SK-N-SH (cell line): ENCODE measurements at regions not wholly inside any gene's neighbourhood (a gene's known extent, or its start where the extent isn't known, plus 50 kb on each side); places are given as distances from the start of the nearest gene placed in this dataset.

Source experiments
- CTCF ChIA-PET: fragments of 300-600, 350-600 bp; formaldehyde crosslinking; extraction: SDS; loops from one replicate; lab custom pipeline; 2021; lab: Yijun Ruan, JAX
- POLR2A ChIA-PET: fragments of 350-600 bp; sonication (Branson Sonifier 250); formaldehyde crosslinking; extraction: SDS; loops from one replicate; lab custom pipeline; 2020; ENCODE audit warnings: antibody characterized with exemption, inconsistent platforms; lab: Yijun Ruan, JAX
- DNase-seq: peaks from one replicate; pipeline ENCODE4 v3.0.0; 2012
- H2AFZ ChIP-seq: fragments of 200-600 bp; sonication (generic); 2 replicates; pipeline ENCODE4 v1.8.1; 2016; ENCODE audit warnings: antibody characterized with exemption, mild to moderate bottlenecking, low read depth
- H3F3A ChIP-seq: fragments of 200-600 bp; sonication (generic); replicated peaks from 2 replicates; pipeline ENCODE3; 2016; ENCODE audit warnings: antibody characterized with exemption, mild to moderate bottlenecking; ENCODE audit not compliant: insufficient read depth
- H3K27ac ChIP-seq, 2 experiments: fragments of 200-500 bp in 1 of 2; fragments of 200-600 bp in 1 of 2; sonication (Bioruptor generic) in 1 of 2; sonication (generic), shearing (Covaris generic) in 1 of 2; 2 replicates each; pipeline versions ENCODE4 v1.5.1 to v1.6.1; 2014 to 2016; ENCODE audit warnings: low read depth in 2 of 2, inconsistent platforms in 1 of 2, low read length in 1 of 2, mild to moderate bottlenecking in 1 of 2, mixed read lengths in 1 of 2
- H3K27me3 ChIP-seq: fragments of 200-600 bp; sonication (generic), shearing (Covaris generic); 2 replicates; pipeline ENCODE4 v1.6.1; 2016; ENCODE audit warnings: mixed run types; ENCODE audit not compliant: insufficient read depth
- H3K36me3 ChIP-seq, 2 experiments: fragments of 200-500 bp in 1 of 2; fragments of 200-600 bp in 1 of 2; sonication (Bioruptor generic) in 1 of 2; sonication (generic) in 1 of 2; replicated peaks in 1 of 2; 2 replicates each; pipeline versions ENCODE3 to v1.5.1; 2014 to 2016; ENCODE audit warnings: low read length in 1 of 2, mild to moderate bottlenecking in 1 of 2; ENCODE audit not compliant: insufficient read depth in 2 of 2, control insufficient read depth in 1 of 2
- H3K4me1 ChIP-seq, 2 experiments: fragments of 200-500 bp in 1 of 2; fragments of 200-600 bp in 1 of 2; sonication (Bioruptor generic) in 1 of 2; sonication (generic), shearing (Covaris generic) in 1 of 2; 2 replicates each; pipeline versions ENCODE4 v1.5.1 to v1.6.1; 2014 to 2016; ENCODE audit warnings: low read depth in 1 of 2, low read length in 1 of 2, mixed run types in 1 of 2; ENCODE audit not compliant: insufficient read depth in 2 of 2, control insufficient read depth in 1 of 2
- H3K4me2 ChIP-seq: fragments of 200-600 bp; sonication (generic), shearing (Covaris generic); 2 replicates; pipeline ENCODE4 v1.6.1; 2017; ENCODE audit warnings: mixed run types
- H3K4me3 ChIP-seq, 2 experiments: fragments of 200-500 bp in 1 of 2; fragments of 200-600 bp in 1 of 2; sonication (Bioruptor generic) in 1 of 2; sonication (generic), shearing (Covaris generic) in 1 of 2; 2 replicates each; pipeline versions ENCODE4 v1.5.1 to v1.8.1; 2014 to 2016; ENCODE audit warnings: low read depth in 2 of 2, inconsistent platforms in 1 of 2, low read length in 1 of 2, mild to moderate bottlenecking in 1 of 2, mixed read lengths in 1 of 2, moderate library complexity in 1 of 2
- H3K79me2 ChIP-seq: fragments of 200-600 bp; sonication (generic); 2 replicates; pipeline ENCODE4 v1.8.1; 2017; ENCODE audit warnings: mild to moderate bottlenecking; ENCODE audit not compliant: insufficient read depth
- H3K9ac ChIP-seq: fragments of 200-600 bp; sonication (generic); 2 replicates; pipeline ENCODE4 v1.6.1; 2017; ENCODE audit warnings: mixed run types
- H3K9me2 ChIP-seq: fragments of 200-600 bp; sonication (generic); 2 replicates; pipeline ENCODE4 v1.6.1; 2017; ENCODE audit warnings: mixed run types
- H3K9me3 ChIP-seq: fragments of 200-600 bp; sonication (generic); 2 replicates; pipeline ENCODE4 v1.6.1; 2017; ENCODE audit warnings: mixed run types, mild to moderate bottlenecking, moderate library complexity
- H4K20me1 ChIP-seq: fragments of 200-600 bp; sonication (generic); 2 replicates; pipeline ENCODE4 v1.6.1; 2017; ENCODE audit warnings: mild to moderate bottlenecking, mixed run types; ENCODE audit not compliant: insufficient read depth
- CHD2 ChIP-seq: fragments of 150-350 bp; IDR thresholded peaks from 2 replicates; pipeline ENCODE4 v1.6.1; 2018; ENCODE audit warnings: low read length; ENCODE audit not compliant: partially characterized antibody
- ELF1 ChIP-seq: IDR thresholded peaks from 2 replicates; pipeline ENCODE4 v1.4.0; 2012
- EP300 ChIP-seq, 2 experiments: IDR thresholded peaks; 2 replicates each; pipeline versions ENCODE4 v1.4.0 to v1.6.1; 2012; ENCODE audit warnings: borderline replicate concordance in 1 of 2, low read depth in 1 of 2, low read length in 1 of 2
- FOSL2 ChIP-seq: IDR thresholded peaks from 2 replicates; pipeline ENCODE4 v1.4.0; 2012; ENCODE audit warnings: low read depth, mild to moderate bottlenecking, moderate library complexity, borderline replicate concordance
- JUND ChIP-seq: IDR thresholded peaks from 2 replicates; pipeline ENCODE4 v1.4.0; 2012
- MAX ChIP-seq: IDR thresholded peaks from 2 replicates; pipeline ENCODE4 v1.4.0; 2012; ENCODE audit warnings: low read depth
- MEF2A ChIP-seq: IDR thresholded peaks from 2 replicates; pipeline ENCODE4 v1.4.0; 2012; ENCODE audit warnings: low read depth, borderline replicate concordance
- MXI1 ChIP-seq: IDR thresholded peaks from 2 replicates; pipeline ENCODE4 v1.6.1; 2012; ENCODE audit warnings: mild to moderate bottlenecking, low read depth, low read length, improper control_type of control experiment
- NFIC ChIP-seq: IDR thresholded peaks from 2 replicates; pipeline ENCODE4 v1.4.0; 2012; ENCODE audit warnings: borderline replicate concordance
- POLR2AphosphoS5 ChIP-seq: IDR thresholded peaks from 2 replicates; pipeline ENCODE4 v1.6.1; 2012; ENCODE audit warnings: low read depth, low read length
- RCOR1 ChIP-seq: fragments of 150-350 bp; IDR thresholded peaks from 2 replicates; pipeline ENCODE4 v1.6.1; 2017; ENCODE audit warnings: antibody characterized with exemption, low read length
- SMC3 ChIP-seq: IDR thresholded peaks from 2 replicates; pipeline ENCODE4 v1.6.1; 2012; ENCODE audit warnings: low read depth, low read length, improper control_type of control experiment
- TAF1 ChIP-seq: IDR thresholded peaks from 2 replicates; pipeline ENCODE4 v1.6.1; 2012; ENCODE audit warnings: low read depth, mild to moderate bottlenecking, low read length, moderate library complexity, borderline replicate concordance
- TEAD4 ChIP-seq: IDR thresholded peaks from 2 replicates; pipeline ENCODE4 v1.4.0; 2012; ENCODE audit warnings: mild to moderate bottlenecking, borderline replicate concordance; ENCODE audit not compliant: insufficient read depth
- USF1 ChIP-seq: IDR thresholded peaks from 2 replicates; pipeline ENCODE4 v1.4.0; 2012; ENCODE audit warnings: low read depth, borderline replicate concordance
- USF2 ChIP-seq: fragments of 150-350 bp; IDR thresholded peaks from 2 replicates; pipeline ENCODE4 v1.6.1; 2017; ENCODE audit warnings: antibody characterized with exemption, low read length, low read depth, borderline replicate concordance
- ZBTB33 ChIP-seq: IDR thresholded peaks from 2 replicates; pipeline ENCODE4 v1.4.0; 2012; ENCODE audit warnings: low read depth, borderline replicate concordance
- WGBS: methylation state at CpG from one replicate; pipeline ENCODE4 v1.1.6; 2017; ENCODE audit warnings: low lambda C conversion rate; 5-methylcytosine and 5-hydroxymethylcytosine counted together

GRCh38 chr15:98536976-98537375 is 111.4 kb upstream of the IGF1R start:
- Histone ChIP-seq H4K20me1 (no peaks in the 10 kb centered on the region), H3K36me3 (no peaks in the 10 kb centered on the region), H3K4me1 (no peaks in the 10 kb centered on the region), H3K27me3 (peaks cover 24% of the 10 kb centered on the region; the same call in 1 of the 2 replicates), H3K4me2 (no peak overlapping the region), H3K4me3 (no peak overlapping the region), H3K27ac (no peak overlapping the region), H2AFZ (no peak overlapping the region), H3F3A (no peaks in the 10 kb centered on the region), H3K9me2 (no peaks in the 10 kb centered on the region), H3K79me2 (no peaks in the 10 kb centered on the region), H3K9ac (no peak overlapping the region), H3K9me3 (no peaks in the 10 kb centered on the region)
- CTCF ChIA-PET, result interaction anchor here (0.7 kb wide), 1 partner anchor 18 kb away, joined by 3 read pairs; no protein-coding TSS in a partner anchor
- POLR2A ChIA-PET, result no interaction called here
- no peak for TF ChIP-seq NFIC
- TF ChIP-seq MEF2A, result no peak
- TF ChIP-seq MXI1, result no peak
- no peak for DNase-seq
- 15% methylated on average over 2 of the region's 2 CpGs for WGBS

GRCh38 chr15:98537516-98538060 is 110.8 kb upstream of the IGF1R start:
- peaks cover 24% of the 10 kb centered on the region; the same call in 1 of the 2 replicates for H3K27me3 ChIP-seq
- H3K36me3 ChIP-seq, result no peaks in the 10 kb centered on the region
- H3K4me1 ChIP-seq, result no peaks in the 10 kb centered on the region
- ChIA-PET POLR2A (no interaction called here), CTCF (interaction anchor here (0.8 to 1.1 kb wide), 4 partner anchors 11 to 539 kb away, joined by 3 to 4 read pairs (median 3); no protein-coding TSS in a partner anchor)
- DNase-seq, result no peak
- H3K9me3 ChIP-seq, result no peaks in the 10 kb centered on the region
- no peaks in the 10 kb centered on the region for H3F3A ChIP-seq
- no peak overlapping the region for H2AFZ ChIP-seq
- H3K9ac ChIP-seq, result no peak overlapping the region
- no peaks in the 10 kb centered on the region for H3K79me2 ChIP-seq
- 19% methylated on average over 8 of the region's 8 CpGs for WGBS
- no peak overlapping the region for H3K4me2 ChIP-seq
- H4K20me1 ChIP-seq, result no peaks in the 10 kb centered on the region
- TF ChIP-seq MAX (no peak), TAF1 (no peak), ELF1 (no peak), POLR2AphosphoS5 (no peak), SMC3 (no peak), TEAD4 (no peak), ZBTB33 (no peak), EP300 (IDR thresholded peaks at IDR 0.05; ENCODE audit: borderline replicate concordance in 1 of 2, low read depth in 1 of 2, low read length in 1 of 2) (no peak), FOSL2 (no peak), JUND (no peak), RCOR1 (no peak), CHD2 (no peak), USF2 (no peak), USF1 (no peak)
- no peak overlapping the region for H3K27ac ChIP-seq
- no peaks in the 10 kb centered on the region for H3K9me2 ChIP-seq
- H3K4me3 ChIP-seq, result no peak overlapping the region
